Neural cell (in vitro differentiated cells): ENCODE measurements at regions not wholly inside any gene's neighbourhood (a gene's known extent, or its start where the extent isn't known, plus 50 kb on each side); places are given as distances from the start of the nearest gene placed in this dataset.

Source experiments
- H2AFZ ChIP-seq: fragments of 200-600, 300-800 bp; sonication (generic), shearing (Covaris generic); 2 replicates; pipeline ENCODE4 v1.6.0; 2014; ENCODE audit warnings: low read depth, mild to moderate bottlenecking, antibody characterized with exemption, low read length, moderate library complexity
- H3F3A ChIP-seq: fragments of 200-600 bp; shearing (Covaris generic); 2 replicates; pipeline ENCODE4 v1.6.1; 2016; ENCODE audit warnings: mild to moderate bottlenecking, moderate library complexity, mixed read lengths, antibody characterized with exemption, low read length; ENCODE audit not compliant: insufficient read depth, poor library complexity, severe bottlenecking
- H3K27ac ChIP-seq: fragments of 200-600, 300-800 bp; sonication (generic), shearing (Covaris generic); 2 replicates; pipeline ENCODE4 v1.5.1; 2014; ENCODE audit warnings: mild to moderate bottlenecking, low read length, moderate library complexity
- H3K27me3 ChIP-seq: fragments of 300-800, 200-600 bp; sonication (generic), shearing (Covaris generic); 2 replicates; pipeline ENCODE4 v1.6.0; 2014; ENCODE audit warnings: mild to moderate bottlenecking, low read depth, low read length, moderate library complexity; ENCODE audit not compliant: insufficient read depth
- H3K36me3 ChIP-seq: fragments of 300-800, 200-600 bp; sonication (generic), shearing (Covaris generic); 2 replicates; pipeline ENCODE4 v1.5.1; 2014; ENCODE audit warnings: mild to moderate bottlenecking, antibody characterized with exemption, low read length, moderate library complexity; ENCODE audit not compliant: insufficient read depth
- H3K4me2 ChIP-seq: fragments of 300-800, 200-600 bp; sonication (generic), shearing (Covaris generic); 2 replicates; pipeline ENCODE4 v1.6.0; 2014; ENCODE audit warnings: mild to moderate bottlenecking, low read length
- H3K4me3 ChIP-seq: fragments of 300-800, 200-600 bp; sonication (generic), shearing (Covaris generic); 2 replicates; pipeline ENCODE4 v1.5.1; 2014; ENCODE audit warnings: mild to moderate bottlenecking, low read length, moderate library complexity
- H3K79me2 ChIP-seq: fragments of 200-600 bp; shearing (Covaris generic); replicated peaks from 2 replicates; pipeline ENCODE4 v1.6.0; 2014; ENCODE audit warnings: mild to moderate bottlenecking, low read length, moderate library complexity; ENCODE audit not compliant: insufficient read depth
- H3K9ac ChIP-seq: fragments of 300-800, 200-600 bp; sonication (generic), shearing (Covaris generic); 2 replicates; pipeline ENCODE4 v1.6.1; 2016; ENCODE audit warnings: mild to moderate bottlenecking, low read length, mixed read lengths
- H3K9me2 ChIP-seq: fragments of 200-600 bp; shearing (Covaris generic); 2 replicates; pipeline ENCODE4 v1.6.1; 2016; ENCODE audit warnings: mild to moderate bottlenecking, low read length, mixed read lengths; ENCODE audit not compliant: insufficient read depth
- H3K9me3 ChIP-seq: fragments of 200-600, 300-800 bp; sonication (generic), shearing (Covaris generic); 2 replicates; pipeline ENCODE4 v1.6.1; 2016; ENCODE audit warnings: mild to moderate bottlenecking, mixed run types, low read length, moderate library complexity, mixed read lengths
- H4K20me1 ChIP-seq: fragments of 200-600 bp; shearing (Covaris generic); 2 replicates; pipeline ENCODE4 v1.6.1; 2016; ENCODE audit warnings: mild to moderate bottlenecking, mixed run types; ENCODE audit not compliant: insufficient read depth
- CTCF ChIP-seq: fragments of 450-650 bp; IDR thresholded peaks from 2 replicates; pipeline ENCODE4 v1.5.1; 2014; ENCODE audit warnings: antibody characterized with exemption, mild to moderate bottlenecking, moderate library complexity; ENCODE audit not compliant: poor library complexity, severe bottlenecking
- EP300 ChIP-seq: fragments of 450-650 bp; conservative IDR thresholded peaks from 2 replicates; pipeline ENCODE4 v1.6.1; 2014; ENCODE audit warnings: antibody characterized with exemption, mild to moderate bottlenecking, moderate library complexity; ENCODE audit not compliant: poor library complexity, severe bottlenecking
- EZH2 ChIP-seq: fragments of 200-600, 300-800 bp; shearing (Covaris generic), sonication (generic); IDR thresholded peaks from 2 replicates; pipeline ENCODE4 v1.6.1; 2014; ENCODE audit warnings: antibody characterized with exemption, low read length, borderline replicate concordance, mild to moderate bottlenecking; ENCODE audit not compliant: insufficient read depth, poor library complexity, severe bottlenecking
- MXI1 ChIP-seq: fragments of 450-650 bp; conservative IDR thresholded peaks from 2 replicates; pipeline ENCODE4 v1.6.1; 2014; ENCODE audit warnings: antibody characterized with exemption, mild to moderate bottlenecking; ENCODE audit not compliant: poor library complexity, severe bottlenecking
- POLR2AphosphoS5 ChIP-seq: IDR thresholded peaks from 2 replicates; pipeline ENCODE4 v1.6.1; 2012
- RAD21 ChIP-seq: fragments of 450-650 bp; conservative IDR thresholded peaks from 2 replicates; pipeline ENCODE4 v1.6.1; 2014; ENCODE audit warnings: antibody characterized with exemption, mild to moderate bottlenecking, moderate library complexity
- REST ChIP-seq: IDR thresholded peaks from 2 replicates; pipeline ENCODE4 v1.6.1; 2012; ENCODE audit warnings: borderline replicate concordance
- SMC3 ChIP-seq: fragments of 450-650 bp; conservative IDR thresholded peaks from 2 replicates; pipeline ENCODE4 v1.6.1; 2014; ENCODE audit warnings: antibody characterized with exemption, mild to moderate bottlenecking, moderate library complexity; ENCODE audit not compliant: poor library complexity
- TAF1 ChIP-seq: IDR thresholded peaks from 2 replicates; pipeline ENCODE4 v1.6.1; 2012; ENCODE audit warnings: low read depth

- Histone ChIP-seq H3K9me3 (no peaks in the 10 kb centered on the region), H3K9me2 (no peaks in the 10 kb centered on the region), H3K27ac (no peak overlapping the region), H3K4me2 (no peak overlapping the region), H3K9ac (no peak overlapping the region), H3F3A (no peaks in the 10 kb centered on the region), H3K4me3 (no peak overlapping the region), H2AFZ (no peak overlapping the region), H3K36me3 (no peaks in the 10 kb centered on the region), H3K27me3 (no peaks in the 10 kb centered on the region), H3K79me2 (no peaks in the 10 kb centered on the region), H4K20me1 (no peaks in the 10 kb centered on the region)
- TF ChIP-seq POLR2AphosphoS5, result no peak
- no peak for TF ChIP-seq EP300
- TF ChIP-seq REST, result no peak
- TF ChIP-seq EZH2, result no peak
These were observed 216.0 kb upstream of the ISX start for GRCh38 chr22:34849965-34850364.

- Histone ChIP-seq H2AFZ (no peak overlapping the region), H3K79me2 (no peaks in the 10 kb centered on the region), H3K27me3 (no peaks in the 10 kb centered on the region), H3K27ac (no peak overlapping the region), H3K9ac (no peak overlapping the region), H4K20me1 (no peaks in the 10 kb centered on the region), H3F3A (no peaks in the 10 kb centered on the region), H3K4me2 (no peak overlapping the region), H3K36me3 (no peaks in the 10 kb centered on the region), H3K9me3 (no peaks in the 10 kb centered on the region), H3K9me2 (no peaks in the 10 kb centered on the region), H3K4me3 (no peak overlapping the region)
- no peak for TF ChIP-seq REST
- TF ChIP-seq EZH2, result no peak
- TF ChIP-seq POLR2AphosphoS5, result no peak
- no peak for TF ChIP-seq SMC3
- TF ChIP-seq RAD21, result no peak
- no peak for TF ChIP-seq MXI1
- no peak for TF ChIP-seq CTCF
- no peak for TF ChIP-seq TAF1
- TF ChIP-seq EP300, result no peak
These were observed 213.9 kb upstream of the ISX start for GRCh38 chr22:34851918-34852662.
